Stomach (tissue), 4 donors: ENCODE measurements at regions not wholly inside any gene's neighbourhood (a gene's known extent, or its start where the extent isn't known, plus 50 kb on each side); places are given as distances from the start of the nearest gene placed in this dataset.

Experiments
- CTCF ChIP-seq, 7 experiments: fragments of 450-650 bp in 4 of 7; fragments of 200-600 bp in 3 of 7; sonication (generic) in 3 of 7; IDR thresholded peaks; one replicate each; pipeline ENCODE4 v1.5.1; 2016 to 2019; ENCODE audit warnings: antibody characterized with exemption in 7 of 7, control low read depth in 2 of 7, mild to moderate bottlenecking in 1 of 7
- EP300 ChIP-seq: sonication (generic); formaldehyde crosslinking; IDR thresholded peaks from one replicate; pipeline ENCODE4 v1.6.1; 2017; ENCODE audit warnings: antibody characterized with exemption
- POLR2A ChIP-seq, 4 donors: fragments of 450-650 bp; IDR thresholded peaks; one replicate each; pipeline ENCODE4 v1.6.1; 2016; ENCODE audit warnings: antibody characterized with exemption in 4 of 4, control low read depth in 2 of 4, mild to moderate bottlenecking in 1 of 4, moderate library complexity in 1 of 4
- POLR2AphosphoS5 ChIP-seq, 3 donors: sonication (generic); formaldehyde crosslinking; IDR thresholded peaks; one replicate each; pipeline ENCODE4 v1.6.1; 2016; ENCODE audit warnings: antibody characterized with exemption in 3 of 3

- TF ChIP-seq POLR2A (IDR thresholded peaks at IDR 0.05) (no peak), CTCF (IDR thresholded peaks at IDR 0.05) (no peak), EP300 (no peak), POLR2AphosphoS5 (IDR thresholded peaks at IDR 0.05) (no peak)
Measured at GRCh38 chr2:121824264-121824663, 68.8 kb downstream of the TSN start.
